Gastroesophageal sphincter (tissue), 4 donors: ENCODE measurements at regions not wholly inside any gene's neighbourhood (a gene's known extent, or its start where the extent isn't known, plus 50 kb on each side); places are given as distances from the start of the nearest gene placed in this dataset.

Experiments
- ATAC-seq: fragments of 150-250 bp; one replicate; pipeline ENCODE4 v1.9.1; 2016; ENCODE audit warnings: mild to moderate bottlenecking, moderate library complexity
- H3K27ac ChIP-seq, 4 donors: fragments of 200-600 bp; sonication (generic) in 3 of 4; 1 replicate in 3 of 4; 2 replicates in 1 of 4; pipeline ENCODE4 v1.5.1; 2016 to 2019
- H3K27me3 ChIP-seq: fragments of 200-600 bp; sonication (generic); one replicate; pipeline ENCODE4 v1.5.1; 2019
- H3K36me3 ChIP-seq, 2 donors: fragments of 200-600 bp; sonication (generic); one replicate each; pipeline ENCODE4 v1.5.1; 2019; ENCODE audit warnings: control low read depth in 1 of 2
- H3K4me1 ChIP-seq, 3 donors: fragments of 200-600 bp; sonication (generic); 1 replicate in 2 of 3; 2 replicates in 1 of 3; pipeline ENCODE4 v1.5.1; 2016 to 2019; ENCODE audit warnings: control low read depth in 2 of 3
- H3K4me3 ChIP-seq, 2 donors: fragments of 200-600 bp; sonication (generic); one replicate each; pipeline ENCODE4 v1.5.1; 2019; ENCODE audit warnings: mild to moderate bottlenecking in 1 of 2, moderate library complexity in 1 of 2
- H3K9me3 ChIP-seq, 3 donors: fragments of 200-600 bp; sonication (generic); one replicate each; pipeline ENCODE4 v1.5.1; 2017 to 2019; ENCODE audit warnings: control low read depth in 2 of 3
- EP300 ChIP-seq: sonication (generic); formaldehyde crosslinking; IDR thresholded peaks from one replicate; pipeline ENCODE4 v1.6.1; 2017; ENCODE audit warnings: antibody characterized with exemption, mild to moderate bottlenecking
- POLR2A ChIP-seq, 2 donors: fragments of 450-650 bp; IDR thresholded peaks; one replicate each; pipeline ENCODE4 v1.6.1; 2017; ENCODE audit warnings: antibody characterized with exemption in 2 of 2, mild to moderate bottlenecking in 2 of 2, moderate library complexity in 1 of 2
- POLR2AphosphoS5 ChIP-seq: sonication (generic); formaldehyde crosslinking; IDR thresholded peaks from one replicate; pipeline ENCODE4 v1.6.1; 2017; ENCODE audit warnings: antibody characterized with exemption
- WGBS, 2 donors: methylation state at CpG; one replicate each; pipeline ENCODE4 v1.1.5; 2018; ENCODE audit warnings: low coverage in 1 of 2; 5-methylcytosine and 5-hydroxymethylcytosine counted together
- TF ChIP-seq, protein P1 (sequence below), 4 experiments: fragments of 200-600 bp in 2 of 4; fragments of 450-650 bp in 2 of 4; sonication (generic) in 1 of 4; IDR thresholded peaks; one replicate each; pipeline ENCODE4 v1.5.1; 2017 to 2019; ENCODE audit warnings: antibody characterized with exemption in 4 of 4, mild to moderate bottlenecking in 2 of 4, moderate library complexity in 2 of 4

DNA sequence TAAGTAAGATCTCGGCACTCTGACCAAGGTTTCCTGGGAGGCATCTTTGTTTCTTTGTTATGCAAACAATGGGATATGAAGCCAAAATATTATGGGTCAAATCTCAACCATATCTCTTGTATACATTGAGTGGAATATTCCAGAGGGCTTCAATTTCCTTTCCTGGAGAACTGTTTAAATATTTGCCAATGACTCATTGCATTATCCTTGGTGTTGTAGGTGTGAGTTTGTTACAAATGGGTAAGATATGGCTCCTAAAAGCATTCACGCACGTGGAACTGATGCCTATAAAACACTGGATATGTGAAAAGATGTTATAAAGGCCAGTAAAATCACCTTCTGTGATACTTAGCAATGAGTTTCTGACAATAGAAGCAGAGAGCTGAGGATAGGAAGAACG is 150.5 kb upstream of the WDR1 start:
- no peaks in the 10 kb centered on the region for H3K4me1 ChIP-seq
- H3K9me3 ChIP-seq = no peaks in the 10 kb centered on the region
- H3K27ac ChIP-seq = no peak overlapping the region
- H3K27me3 ChIP-seq = no peaks in the 10 kb centered on the region
- no peak for ATAC-seq
- TF ChIP-seq EP300 = no peak
- TF ChIP-seq, protein P1, sequence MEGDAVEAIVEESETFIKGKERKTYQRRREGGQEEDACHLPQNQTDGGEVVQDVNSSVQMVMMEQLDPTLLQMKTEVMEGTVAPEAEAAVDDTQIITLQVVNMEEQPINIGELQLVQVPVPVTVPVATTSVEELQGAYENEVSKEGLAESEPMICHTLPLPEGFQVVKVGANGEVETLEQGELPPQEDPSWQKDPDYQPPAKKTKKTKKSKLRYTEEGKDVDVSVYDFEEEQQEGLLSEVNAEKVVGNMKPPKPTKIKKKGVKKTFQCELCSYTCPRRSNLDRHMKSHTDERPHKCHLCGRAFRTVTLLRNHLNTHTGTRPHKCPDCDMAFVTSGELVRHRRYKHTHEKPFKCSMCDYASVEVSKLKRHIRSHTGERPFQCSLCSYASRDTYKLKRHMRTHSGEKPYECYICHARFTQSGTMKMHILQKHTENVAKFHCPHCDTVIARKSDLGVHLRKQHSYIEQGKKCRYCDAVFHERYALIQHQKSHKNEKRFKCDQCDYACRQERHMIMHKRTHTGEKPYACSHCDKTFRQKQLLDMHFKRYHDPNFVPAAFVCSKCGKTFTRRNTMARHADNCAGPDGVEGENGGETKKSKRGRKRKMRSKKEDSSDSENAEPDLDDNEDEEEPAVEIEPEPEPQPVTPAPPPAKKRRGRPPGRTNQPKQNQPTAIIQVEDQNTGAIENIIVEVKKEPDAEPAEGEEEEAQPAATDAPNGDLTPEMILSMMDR (IDR thresholded peaks at IDR 0.05) = no peak
- no peak for TF ChIP-seq POLR2AphosphoS5
- TF ChIP-seq POLR2A (IDR thresholded peaks at IDR 0.05) = no peak
- H3K4me3 ChIP-seq = no peak overlapping the region
- WGBS, 2 donors = 64 to 85% methylated on average over 4 of the region's 4 CpGs
- H3K36me3 ChIP-seq = no peaks in the 10 kb centered on the region

- Histone ChIP-seq H3K4me1 (no peaks in the 10 kb centered on the region), H3K27me3 (no peaks in the 10 kb centered on the region), H3K4me3 (no peak overlapping the region), H3K27ac (no peak overlapping the region), H3K9me3 (no peaks in the 10 kb centered on the region), H3K36me3 (no peaks in the 10 kb centered on the region)
- WGBS, 2 donors = 53% methylated on average over 2 of the region's 2 CpGs; no CpG with 5 or more reads in 1 of the 2 donors
- TF ChIP-seq POLR2A (IDR thresholded peaks at IDR 0.05) (no peak), EP300 (no peak), POLR2AphosphoS5 (no peak)
- TF ChIP-seq, protein P1 (IDR thresholded peaks at IDR 0.05) = no peak
- no peak for ATAC-seq
Measured at GRCh38 chr4:10260777-10261176, 144.2 kb upstream of the WDR1 start.

GRCh38 chr4:10259976-10260375 is 143.4 kb upstream of the WDR1 start:
- no peaks in the 10 kb centered on the region for H3K27me3 ChIP-seq
- no peak for ATAC-seq
- TF ChIP-seq POLR2A (IDR thresholded peaks at IDR 0.05) = no peak
- TF ChIP-seq EP300 = no peak
- TF ChIP-seq POLR2AphosphoS5 = no peak
- TF ChIP-seq, protein P1 (IDR thresholded peaks at IDR 0.05) = no peak
- no peaks in the 10 kb centered on the region for H3K4me1 ChIP-seq
- H3K27ac ChIP-seq = no peak overlapping the region
- H3K9me3 ChIP-seq = no peaks in the 10 kb centered on the region
- H3K4me3 ChIP-seq = no peak overlapping the region
- WGBS, 2 donors = 60 to 100% methylated on average over 1 of the region's 2 CpGs
- no peaks in the 10 kb centered on the region for H3K36me3 ChIP-seq

GRCh38 chr4:10256203-10256602 is 139.6 kb upstream of the WDR1 start:
- Histone ChIP-seq H3K4me1 (no peaks in the 10 kb centered on the region), H3K27ac (no peak overlapping the region), H3K4me3 (no peak overlapping the region), H3K36me3 (no peaks in the 10 kb centered on the region), H3K27me3 (no peaks in the 10 kb centered on the region), H3K9me3 (no peaks in the 10 kb centered on the region)
- TF ChIP-seq EP300 = no peak
- TF ChIP-seq POLR2AphosphoS5 = no peak
- TF ChIP-seq, protein P1 (IDR thresholded peaks at IDR 0.05) = no peak
- no peak for TF ChIP-seq POLR2A (IDR thresholded peaks at IDR 0.05)
- ATAC-seq = no peak
- 67% methylated on average over 3 of the region's 3 CpGs; no CpG with 5 or more reads in 1 of the 2 donors for WGBS, 2 donors

DNA sequence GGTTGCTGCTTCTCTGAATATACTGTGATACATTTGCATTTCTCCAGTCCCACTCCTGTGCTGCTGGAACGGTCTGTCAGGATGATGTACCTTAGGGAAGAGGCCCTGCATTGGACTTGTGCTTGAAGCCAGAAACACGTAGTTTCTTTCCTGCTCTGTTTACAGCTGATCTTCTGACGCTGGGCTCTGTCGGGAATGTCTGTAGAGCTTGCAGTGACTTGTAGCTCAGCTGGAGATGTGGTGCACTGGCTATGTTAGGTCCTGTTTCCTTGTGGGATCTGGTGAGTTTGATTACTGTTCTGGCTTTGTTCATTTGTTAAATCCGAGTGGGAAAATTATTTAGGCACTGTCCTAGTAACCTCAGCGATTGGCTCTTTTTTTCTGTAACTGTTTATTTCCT is 137.2 kb upstream of the WDR1 start:
- Histone ChIP-seq H3K9me3 (no peaks in the 10 kb centered on the region), H3K36me3 (no peaks in the 10 kb centered on the region), H3K4me1 (no peaks in the 10 kb centered on the region), H3K4me3 (no peak overlapping the region), H3K27me3 (no peaks in the 10 kb centered on the region), H3K27ac (no peak overlapping the region)
- TF ChIP-seq POLR2A (IDR thresholded peaks at IDR 0.05) (no peak), POLR2AphosphoS5 (no peak), EP300 (no peak)
- TF ChIP-seq, protein P1 (IDR thresholded peaks at IDR 0.05) = no peak
- 54 to 68% methylated on average over 3 to 4 of the region's 6 CpGs for WGBS, 2 donors
- no peak for ATAC-seq
